CD4-positive, alpha-beta T cell (primary cell): ENCODE measurements at regions not wholly inside any gene's neighbourhood (a gene's known extent, or its start where the extent isn't known, plus 50 kb on each side); places are given as distances from the start of the nearest gene placed in this dataset.
"Not testable (repeated sequence)": the region's sequence is repeated elsewhere in the genome, so short reads cannot be mapped to it uniquely, and the experiment has no call there.

Source experiments
- ATAC-seq: fragments of 200-7000 bp; cut with Tn5 transposase; one replicate; pipeline ENCODE4 v1.10.0; 2022; ENCODE audit warnings: mild to moderate bottlenecking; ENCODE audit not compliant: poor library complexity
- CTCF ChIA-PET: fragments of 350-600 bp; sonication (Branson Sonifier 250); formaldehyde crosslinking; loops from one replicate; lab custom pipeline; 2021; ENCODE audit warnings: antibody characterized with exemption, inconsistent platforms; lab: Charles Lee
- POLR2A ChIA-PET: fragments of 350-600 bp; sonication (Branson Sonifier 250); formaldehyde crosslinking; loops from one replicate; lab custom pipeline; 2021; ENCODE audit warnings: antibody characterized with exemption, inconsistent platforms; lab: Charles Lee
- DNase-seq, 14 experiments: peaks; one replicate each; pipeline ENCODE4 v3.0.0-alpha.2; 2013 to 2020; ENCODE audit warnings: mixed read lengths in 2 of 14
- H3K27ac ChIP-seq, 2 donors: one replicate each; pipeline versions ENCODE4 v1.5.1 to v1.7.0; 2013; ENCODE audit warnings: low read length in 2 of 2, low read depth in 1 of 2, mild to moderate bottlenecking in 1 of 2
- H3K27me3 ChIP-seq, 2 experiments: 1 replicate in 1 of 2; 2 replicates in 1 of 2; pipeline versions ENCODE4 v1.6.1 to v1.7.0; 2013; ENCODE audit warnings: low read length in 2 of 2, control low read depth in 1 of 2, mild to moderate bottlenecking in 1 of 2, moderate library complexity in 1 of 2; ENCODE audit not compliant: insufficient read depth in 2 of 2, control insufficient read depth in 1 of 2
- H3K36me3 ChIP-seq: one replicate; pipeline ENCODE4 v1.6.1; 2013; ENCODE audit warnings: low read length, control low read depth; ENCODE audit not compliant: insufficient read depth
- H3K4me1 ChIP-seq: one replicate; pipeline ENCODE4 v1.6.1; 2013; ENCODE audit warnings: low read length, control low read depth; ENCODE audit not compliant: insufficient read depth
- H3K4me3 ChIP-seq: one replicate; pipeline ENCODE4 v1.5.1; 2013; ENCODE audit warnings: mild to moderate bottlenecking, low read length, moderate library complexity
- H3K9me3 ChIP-seq, 2 experiments: 1 replicate in 1 of 2; 2 replicates in 1 of 2; pipeline versions ENCODE4 v1.6.1 to v1.7.0; 2013; ENCODE audit warnings: low read length in 2 of 2, mild to moderate bottlenecking in 2 of 2, control low read depth in 1 of 2, moderate library complexity in 1 of 2; ENCODE audit not compliant: control insufficient read depth in 1 of 2, insufficient read depth in 1 of 2
- H3K27ac Mint-ChIP-seq: one replicate; pipeline ENCODE4 v1.8.0; 2020; ENCODE audit warnings: mixed read lengths
- H3K27me3 Mint-ChIP-seq: one replicate; pipeline ENCODE4 v1.8.0; 2021; ENCODE audit warnings: mixed read lengths
- H3K36me3 Mint-ChIP-seq: one replicate; pipeline ENCODE4 v1.8.0; 2021; ENCODE audit warnings: low read depth, mixed read lengths
- H3K4me1 Mint-ChIP-seq: one replicate; pipeline ENCODE4 v1.8.0; 2021; ENCODE audit warnings: low read depth, mixed read lengths
- H3K4me3 Mint-ChIP-seq: one replicate; pipeline ENCODE4 v1.8.0; 2020; ENCODE audit warnings: mild to moderate bottlenecking, mixed read lengths
- H3K9me3 Mint-ChIP-seq: one replicate; pipeline ENCODE4 v1.8.0; 2020; ENCODE audit warnings: mixed read lengths
- CTCF ChIP-seq: fragments of 200-600 bp; IDR thresholded peaks from one replicate; pipeline ENCODE4 v1.8.0; 2022; ENCODE audit warnings: antibody characterized with exemption, mild to moderate bottlenecking
- intact Hi-C, 2 experiments: fragments of 100-400 bp; cut with DNase I in 1 of 2; cut with micrococcal nuclease in 1 of 2; formaldehyde crosslinking; loops; one replicate each; pipeline versions ENCODE4 v1.15.1 to v1.9.0; 2023 to 2025; cut with DNase I, micrococcal nuclease

GRCh38 chr3:127438371-127438770, 150.5 kb upstream of the PRR20G start:
- no peak for DNase-seq
- CTCF ChIA-PET = no interaction called here
- POLR2A ChIA-PET = no interaction called here

DNA sequence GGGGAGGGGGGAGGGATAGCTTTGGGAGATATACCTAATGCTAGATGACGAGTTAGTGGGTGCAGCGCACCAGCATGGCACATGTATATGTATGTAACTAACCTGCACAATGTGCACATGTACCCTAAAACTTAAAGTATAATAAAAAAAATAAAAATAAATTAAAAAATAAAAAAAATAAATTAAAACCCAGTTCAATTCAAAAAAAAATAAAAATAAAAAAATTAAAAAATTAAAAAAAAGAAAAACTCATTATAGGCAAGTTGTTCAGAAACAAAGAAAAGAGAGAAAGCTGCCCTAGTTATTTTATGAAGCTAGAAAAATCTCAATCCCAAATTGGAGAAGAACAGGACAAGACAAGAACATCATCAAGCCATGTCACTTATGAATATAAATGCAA, 147.5 kb upstream of the PRR20G start:
- H3K9me3 ChIP-seq, H3K9me3 Mint-ChIP-seq, H3K4me1 Mint-ChIP-seq, H3K27ac Mint-ChIP-seq, CTCF ChIA-PET, POLR2A ChIA-PET, H3K4me3 ChIP-seq, ATAC-seq, H3K36me3 Mint-ChIP-seq, H3K27ac ChIP-seq, H3K36me3 ChIP-seq, H3K27me3 ChIP-seq, intact Hi-C loops, DNase-seq, H3K4me1 ChIP-seq, H3K4me3 Mint-ChIP-seq: not testable (repeated sequence)
- H3K27me3 Mint-ChIP-seq = peaks cover 16% of the 10 kb centered on the region

More at GRCh38 chr3:127438371-127438770, 150.5 kb upstream of the PRR20G start:
- Mint-ChIP-seq H3K36me3 (no peaks in the 10 kb centered on the region), H3K27ac (no peak overlapping the region), H3K27me3 (peaks cover 6% of the 10 kb centered on the region), H3K4me3 (no peak overlapping the region), H3K4me1 (no peaks in the 10 kb centered on the region), H3K9me3 (no peaks in the 10 kb centered on the region)
- H3K9me3 ChIP-seq = no peaks in the 10 kb centered on the region
- no peak for ATAC-seq
- no peak overlapping the region for H3K27ac ChIP-seq
- TF ChIP-seq CTCF = no peak
- intact Hi-C loops = no loop called here
- no peak overlapping the region for H3K4me3 ChIP-seq
- H3K27me3 ChIP-seq = peaks cover 0 to 3% of the 10 kb centered on the region in 2 experiments
- no peaks in the 10 kb centered on the region for H3K36me3 ChIP-seq
- no peaks in the 10 kb centered on the region for H3K4me1 ChIP-seq

DNA sequence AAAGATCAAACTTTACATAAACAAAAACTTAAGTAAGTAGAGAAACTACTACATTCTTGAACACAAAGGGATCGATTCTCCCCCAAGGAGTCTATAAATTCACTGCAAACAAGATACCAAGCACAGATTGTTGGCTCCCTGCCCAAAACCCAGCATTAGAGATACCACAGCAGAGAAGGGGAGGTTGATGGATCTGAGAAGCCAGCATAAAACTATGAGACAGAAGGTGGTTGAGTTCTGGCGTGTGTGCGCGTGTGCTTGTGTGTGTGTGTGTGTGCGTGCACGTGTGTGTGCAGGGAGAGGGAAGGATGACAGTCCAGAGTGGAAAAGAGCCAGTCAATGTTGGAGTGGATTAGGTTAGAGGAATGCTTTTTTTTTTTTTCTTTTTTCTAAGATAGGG, 143.2 kb upstream of the PRR20G start:
- peaks cover 0 to 6% of the 10 kb centered on the region in 2 experiments for H3K9me3 ChIP-seq
- H3K36me3 Mint-ChIP-seq = no peaks in the 10 kb centered on the region
- H3K36me3 ChIP-seq = no peaks in the 10 kb centered on the region
- no peaks in the 10 kb centered on the region for H3K4me1 Mint-ChIP-seq
- no peak overlapping the region for H3K4me3 ChIP-seq
- ChIA-PET POLR2A (no interaction called here), CTCF (no interaction called here)
- H3K27me3 Mint-ChIP-seq = peaks cover 43% of the 10 kb centered on the region
- DNase-seq (no peak), ATAC-seq (no peak)
- peaks cover 11 to 16% of the 10 kb centered on the region in 2 experiments for H3K27me3 ChIP-seq
- no peaks in the 10 kb centered on the region for H3K9me3 Mint-ChIP-seq
- H3K27ac Mint-ChIP-seq = no peak overlapping the region
- TF ChIP-seq CTCF = no peak
- intact Hi-C loops = no loop called here
- H3K4me3 Mint-ChIP-seq = no peak overlapping the region
- H3K27ac ChIP-seq = no peak overlapping the region
- no peaks in the 10 kb centered on the region for H3K4me1 ChIP-seq

- Mint-ChIP-seq H3K4me3 (no peak overlapping the region), H3K36me3 (no peaks in the 10 kb centered on the region), H3K4me1 (no peaks in the 10 kb centered on the region), H3K9me3 (no peaks in the 10 kb centered on the region), H3K27ac (no peak overlapping the region), H3K27me3 (peaks cover 65% of the 10 kb centered on the region)
- TF ChIP-seq CTCF = no peak
- ChIA-PET CTCF (no interaction called here), POLR2A (no interaction called here)
- ATAC-seq (no peak), DNase-seq (no peak)
- H3K27ac ChIP-seq = no peak overlapping the region
- no peak overlapping the region for H3K4me3 ChIP-seq
- no peaks in the 10 kb centered on the region for H3K4me1 ChIP-seq
- peaks cover 14 to 25% of the 10 kb centered on the region in 2 experiments for H3K27me3 ChIP-seq
- peaks cover 0 to 6% of the 10 kb centered on the region in 2 experiments for H3K9me3 ChIP-seq
- intact Hi-C loops = no loop called here
- no peaks in the 10 kb centered on the region for H3K36me3 ChIP-seq
These were observed 140.6 kb upstream of the PRR20G start for GRCh38 chr3:127428344-127428997.
